HG03175 (cell line): ENCODE measurements at regions not wholly inside any gene's neighbourhood (a gene's known extent, or its start where the extent isn't known, plus 50 kb on each side); places are given as distances from the start of the nearest gene placed in this dataset.
"Not testable (repeated sequence)": the region's sequence is repeated elsewhere in the genome, so short reads cannot be mapped to it uniquely, and the experiment has no call there.

ENCODE experiments used
- ATAC-seq: cut with Tn5 transposase; IDR thresholded peaks from one replicate; pipeline ENCODE4 v1.9.1; 2021; ENCODE audit warnings: mild to moderate bottlenecking, moderate library complexity; ENCODE audit not compliant: unreplicated experiment

DNA sequence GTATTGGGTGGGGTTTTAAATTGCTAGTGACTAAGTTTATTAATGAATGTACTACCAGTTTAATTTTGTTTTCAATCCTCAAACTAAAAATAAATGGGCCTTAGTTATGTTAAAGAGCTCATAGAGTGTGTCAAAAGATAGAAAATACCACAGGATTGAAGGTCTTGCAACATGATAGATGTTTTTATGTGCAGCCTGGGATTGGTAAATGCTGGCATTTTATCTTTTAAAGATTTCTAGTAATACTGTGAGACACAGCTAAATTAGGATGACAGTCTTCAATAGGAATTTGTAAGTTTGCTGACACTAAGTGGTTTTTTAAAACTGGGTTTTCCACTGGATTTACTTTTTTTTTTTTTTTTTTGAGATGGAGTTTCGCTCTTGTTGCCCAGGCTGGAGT lies 122.3 kb downstream of the HAUS1 start:
- no peak for ATAC-seq

DNA sequence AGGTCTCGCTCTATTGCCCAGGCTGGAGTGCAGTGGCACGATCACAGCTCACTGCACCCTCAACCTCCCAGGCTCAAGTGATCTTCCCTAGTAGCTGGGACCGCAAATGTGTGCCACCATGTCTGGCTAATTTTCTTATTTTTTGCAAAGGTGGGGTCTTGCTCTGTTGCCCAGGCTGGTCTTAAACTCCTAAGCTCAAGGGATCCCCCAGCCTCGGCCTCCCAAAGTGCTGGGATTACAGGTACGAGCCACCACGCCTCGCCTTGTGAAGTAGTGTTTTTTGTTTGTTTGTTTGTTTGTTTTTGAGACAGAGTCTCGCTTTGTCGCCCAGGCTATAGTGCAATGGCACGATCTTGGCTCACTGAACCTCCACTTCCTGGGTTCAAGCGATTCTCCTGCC lies 125.5 kb downstream of the HAUS1 start:
- not testable (repeated sequence) for ATAC-seq

DNA sequence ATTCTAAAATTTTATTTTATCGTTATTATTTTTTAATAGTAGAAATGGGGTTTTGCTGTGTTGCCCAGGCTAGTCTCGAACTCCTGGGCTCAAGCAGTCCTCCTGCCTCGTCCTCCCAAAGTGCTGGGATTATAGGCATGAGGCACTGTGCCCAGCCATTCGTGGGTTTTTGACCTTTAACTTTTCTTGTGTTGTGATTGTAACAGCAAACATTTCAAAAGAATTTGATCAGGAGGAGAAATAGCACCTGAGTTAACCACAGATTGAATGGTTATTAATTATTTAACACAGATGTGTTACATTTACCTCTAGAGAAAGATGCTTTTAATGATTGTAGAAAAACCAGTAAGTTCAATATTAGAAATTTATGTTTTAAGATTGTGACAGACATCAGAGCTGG lies 132.0 kb downstream of the HAUS1 start:
- ATAC-seq = no peak

DNA sequence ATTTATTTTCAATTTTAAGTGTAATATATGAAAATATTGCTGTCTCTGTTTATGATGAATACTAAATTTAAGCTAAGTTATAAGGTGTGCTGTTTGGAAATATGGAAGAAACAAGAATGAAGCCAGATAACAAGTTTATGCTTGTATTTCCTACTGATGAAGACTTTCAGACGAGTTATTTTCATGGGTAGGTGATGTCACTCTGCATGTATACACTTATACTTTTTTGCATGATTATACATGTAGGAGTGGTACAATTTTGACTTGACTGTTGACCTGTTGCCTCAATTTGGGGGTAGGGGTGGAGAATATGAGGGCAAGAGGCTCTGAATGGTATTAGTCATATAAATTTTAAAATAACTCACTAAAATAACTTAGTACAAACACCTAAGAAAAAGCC lies 133.7 kb downstream of the HAUS1 start:
- ATAC-seq = no peak

DNA sequence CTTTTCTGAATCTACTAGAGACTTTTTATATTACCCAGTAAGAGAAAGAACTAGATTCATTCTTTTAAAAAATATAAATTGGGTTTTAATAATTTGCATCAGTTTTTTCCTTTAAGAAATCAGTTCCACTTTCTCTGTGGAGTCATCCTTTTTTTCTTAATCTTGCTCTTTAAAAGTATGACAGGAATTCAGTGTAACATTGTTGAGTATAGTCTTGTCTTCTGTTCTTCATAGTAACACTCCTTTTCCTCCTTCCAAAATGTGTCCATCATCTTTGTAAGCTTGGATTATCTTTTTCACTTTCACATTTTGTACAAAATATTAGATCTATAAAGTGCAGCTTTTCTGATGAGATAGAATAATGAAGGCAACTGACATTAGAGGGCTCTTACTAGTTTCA lies 135.4 kb downstream of the HAUS1 start:
- ATAC-seq = no peak

DNA sequence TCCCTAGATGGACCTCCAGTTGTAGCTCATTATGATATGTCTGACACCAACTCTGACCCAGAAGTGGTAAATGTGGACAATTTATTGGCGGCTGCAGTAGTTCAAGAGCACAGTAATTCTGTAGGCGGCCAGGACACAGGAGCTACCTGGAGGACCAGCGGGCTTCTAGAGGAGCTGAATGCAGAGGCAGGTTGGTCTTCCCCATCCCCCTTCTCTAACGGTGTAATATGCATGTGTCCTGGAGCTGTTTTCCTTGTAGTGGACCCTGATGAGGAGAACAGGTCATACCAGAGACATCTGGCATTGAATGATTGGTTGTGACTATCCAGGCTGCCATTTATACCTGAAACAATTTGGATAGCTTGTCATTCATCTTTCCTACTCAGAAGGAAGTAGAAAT lies 135.8 kb downstream of the HAUS1 start:
- no peak for ATAC-seq

DNA sequence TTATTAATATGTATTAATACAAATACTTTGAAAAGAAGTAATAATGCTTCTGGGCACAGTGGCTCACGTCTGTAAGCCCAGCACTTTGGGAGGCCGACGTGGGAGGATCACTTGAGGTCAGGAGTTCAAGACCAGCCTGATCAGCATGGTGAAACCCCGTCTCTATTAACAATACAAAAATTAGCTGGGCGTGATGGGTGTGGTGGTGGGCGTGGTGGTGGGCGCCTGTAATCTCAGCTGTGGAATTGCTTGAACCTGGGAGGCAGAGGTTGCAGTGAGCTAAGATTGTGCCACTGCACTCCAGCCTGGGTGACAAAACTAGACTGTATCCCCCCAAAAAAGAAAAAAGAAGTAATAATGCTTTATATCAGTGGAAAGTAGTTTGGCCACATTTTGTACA lies 137.2 kb downstream of the HAUS1 start:
- not testable (repeated sequence) for ATAC-seq

DNA sequence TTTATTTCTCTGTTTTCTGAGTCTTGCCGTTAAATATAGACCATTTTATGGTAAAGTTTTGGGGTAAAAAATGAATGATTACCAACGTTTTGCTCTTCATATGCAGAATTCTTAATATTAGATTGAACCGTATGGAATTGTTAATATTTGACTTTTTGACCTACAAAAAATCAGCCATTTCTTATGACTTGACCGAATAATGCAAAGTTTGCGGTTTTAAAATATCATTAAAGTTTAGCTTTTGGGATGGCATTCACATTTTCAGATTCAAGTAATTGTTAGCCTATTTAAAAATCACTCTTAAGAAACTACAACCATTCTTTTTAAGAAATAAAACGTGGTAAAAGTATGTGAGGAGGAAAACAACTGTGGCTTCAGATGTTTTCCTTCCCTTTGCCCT lies 138.0 kb downstream of the HAUS1 start:
- no peak for ATAC-seq

DNA sequence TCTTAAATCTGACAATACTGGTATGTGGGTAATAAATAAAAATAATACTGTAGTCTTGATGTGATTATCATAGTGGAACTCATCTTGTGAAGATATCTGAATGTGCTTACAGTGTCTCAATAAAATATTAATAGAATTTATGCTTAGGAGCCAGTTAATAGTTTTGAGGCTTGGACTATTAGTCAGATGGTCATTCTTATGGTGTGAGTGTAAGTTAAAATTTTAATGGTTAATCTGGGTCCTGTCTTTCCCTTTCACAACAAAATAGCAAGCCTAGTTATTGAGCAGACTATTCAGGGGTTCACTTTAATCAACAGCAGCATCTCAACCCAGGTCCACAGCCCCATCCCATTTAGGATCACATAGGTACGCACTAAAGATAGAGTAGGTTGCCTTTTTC lies 138.9 kb downstream of the HAUS1 start:
- no peak for ATAC-seq

DNA sequence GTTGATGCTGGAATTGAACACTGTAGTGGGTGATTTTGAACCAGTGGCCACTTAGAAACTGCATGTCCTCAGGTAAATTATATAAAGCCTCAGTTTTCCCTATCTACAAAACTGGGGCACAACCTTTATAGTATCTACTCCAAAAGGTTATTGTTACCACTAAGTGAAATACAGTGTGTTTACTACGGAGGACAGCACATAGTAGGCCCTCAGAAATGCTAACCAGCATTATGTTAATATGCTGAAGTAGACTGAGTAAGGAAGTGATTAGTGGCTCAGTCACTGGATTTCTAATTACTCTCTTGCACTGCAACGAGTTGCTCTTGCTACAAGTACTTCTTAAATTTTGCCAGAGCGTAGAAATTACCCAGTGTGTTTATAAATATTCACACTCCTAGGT lies 139.5 kb downstream of the HAUS1 start:
- ATAC-seq = no peak

DNA sequence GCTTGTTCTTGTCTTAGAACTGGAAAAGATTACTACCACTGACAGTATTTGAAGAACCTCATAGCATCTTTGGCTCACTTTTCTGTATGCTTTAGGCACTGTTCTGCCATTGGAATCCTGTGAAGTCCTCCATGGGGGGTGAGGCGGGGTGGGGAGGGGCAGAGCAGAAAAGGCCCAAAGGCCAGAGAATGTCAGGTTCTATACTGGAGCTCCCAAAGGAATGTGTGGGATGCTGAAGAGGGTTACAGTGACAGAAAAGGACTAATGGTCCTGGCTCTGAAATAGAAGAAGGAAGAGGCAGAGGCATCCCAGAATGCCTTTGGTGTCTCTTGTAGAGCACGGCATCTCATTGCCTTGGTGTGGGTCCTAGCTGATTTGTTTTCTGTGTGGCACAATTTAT lies 141.9 kb downstream of the HAUS1 start:
- no peak for ATAC-seq

DNA sequence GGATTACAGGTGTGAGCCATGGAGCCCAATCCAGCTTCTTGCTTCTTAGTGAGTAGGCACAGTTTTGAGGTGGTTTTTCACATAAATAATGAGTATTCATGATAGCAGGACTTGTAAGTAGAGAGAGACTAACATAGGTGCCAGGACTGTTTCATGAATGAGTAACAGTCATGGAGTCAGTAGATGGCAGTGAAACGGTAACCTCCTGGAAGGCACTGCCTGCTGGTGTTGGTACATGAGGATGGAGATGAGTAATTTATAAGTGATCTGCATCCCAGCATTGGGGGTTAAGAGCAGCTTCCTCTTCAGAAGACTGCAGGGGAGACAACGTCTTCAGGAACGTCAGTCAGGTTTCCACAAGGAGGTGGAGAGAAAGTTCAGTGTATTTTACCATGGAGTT lies 143.8 kb downstream of the HAUS1 start:
- ATAC-seq = no peak

DNA sequence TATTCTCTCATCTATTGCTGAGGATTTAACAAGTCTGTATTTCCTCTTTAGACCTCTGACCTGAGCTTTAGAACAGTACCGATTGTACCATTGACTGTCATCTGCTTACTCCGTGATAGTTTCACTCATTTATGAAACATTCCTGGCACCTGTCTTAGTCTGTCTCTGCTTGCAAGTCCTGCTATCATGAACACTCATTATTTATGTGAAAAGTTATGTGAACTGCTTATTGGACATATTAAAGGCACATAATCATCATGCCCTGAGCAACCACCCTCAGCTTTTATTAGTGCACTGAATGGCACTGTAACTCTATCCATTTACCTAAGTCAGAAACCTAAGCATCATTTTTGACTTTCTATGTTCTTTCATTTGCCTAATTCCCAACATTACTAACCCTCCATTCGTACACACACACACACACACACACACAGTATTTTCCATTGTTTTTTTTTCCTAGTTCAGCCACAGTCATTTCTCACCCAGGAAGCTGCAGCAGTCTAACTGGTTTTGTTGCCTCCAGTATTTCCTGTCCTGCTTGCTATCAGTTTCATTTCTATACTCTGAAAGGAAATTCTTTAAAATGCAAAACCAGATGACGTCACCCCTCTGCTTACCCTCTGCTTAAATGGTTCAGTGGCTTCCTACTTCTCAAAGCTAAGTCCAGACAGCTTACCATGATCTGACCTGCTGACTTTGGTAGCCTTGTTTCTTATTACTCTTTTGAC lies 146.1 kb downstream of the HAUS1 start:
- ATAC-seq = peak; percentile 99

DNA sequence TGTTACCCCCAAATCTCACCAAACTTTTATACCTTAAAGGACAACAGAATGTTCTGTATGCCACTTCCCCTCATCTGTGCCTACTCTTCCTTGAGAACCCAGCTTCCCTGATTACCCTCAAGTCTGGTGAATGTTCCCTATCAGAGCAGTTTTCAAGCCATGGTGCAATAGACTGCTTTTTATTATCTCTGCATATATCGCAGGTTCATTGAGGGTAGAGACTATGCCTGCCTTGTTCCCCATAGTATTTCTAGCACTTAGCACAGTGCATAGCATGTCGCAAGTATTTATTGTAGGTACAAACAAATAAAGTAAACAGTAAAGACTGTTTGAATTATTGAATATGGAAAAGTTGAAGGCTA lies 146.6 kb downstream of the HAUS1 start:
- peak; percentile 23 for ATAC-seq

DNA sequence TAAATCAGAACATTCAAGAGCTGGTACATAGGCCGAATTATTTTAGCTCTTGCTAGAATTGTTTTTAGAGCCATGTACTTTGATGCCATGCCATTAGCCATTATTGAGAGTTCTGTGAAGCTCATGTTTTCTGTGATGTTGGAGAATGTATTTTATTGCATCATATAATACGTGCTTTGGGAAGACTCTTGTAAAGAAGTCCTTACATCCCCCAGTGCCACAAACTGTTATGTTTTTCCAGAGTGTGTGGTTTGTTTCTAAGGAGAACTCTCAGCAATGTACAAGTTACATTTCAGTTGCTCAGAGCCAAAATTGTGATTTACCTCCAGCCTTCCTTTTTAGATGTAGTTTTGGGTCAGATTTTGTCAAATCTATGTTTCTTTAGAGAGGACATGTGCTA lies 148.6 kb downstream of the HAUS1 start:
- no peak for ATAC-seq

DNA sequence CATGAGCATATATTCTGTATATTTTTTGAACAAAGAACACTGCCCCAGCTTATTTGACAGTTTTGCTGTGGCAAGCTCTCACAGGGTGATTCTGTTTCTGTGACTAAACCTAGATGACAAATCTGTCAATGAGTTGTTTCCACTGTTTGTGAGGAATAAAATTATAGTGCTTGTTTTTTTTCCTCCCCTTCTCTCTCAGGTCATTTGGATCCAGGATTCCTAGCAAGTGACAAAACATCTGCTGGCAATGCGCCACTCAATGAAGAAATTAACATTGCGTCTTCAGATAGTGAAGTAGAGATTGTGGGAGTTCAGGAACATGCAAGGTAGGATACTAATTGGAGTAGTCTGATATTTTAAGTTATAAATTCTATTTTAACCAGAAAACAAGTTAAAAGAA lies 149.3 kb downstream of the HAUS1 start:
- ATAC-seq = no peak

DNA sequence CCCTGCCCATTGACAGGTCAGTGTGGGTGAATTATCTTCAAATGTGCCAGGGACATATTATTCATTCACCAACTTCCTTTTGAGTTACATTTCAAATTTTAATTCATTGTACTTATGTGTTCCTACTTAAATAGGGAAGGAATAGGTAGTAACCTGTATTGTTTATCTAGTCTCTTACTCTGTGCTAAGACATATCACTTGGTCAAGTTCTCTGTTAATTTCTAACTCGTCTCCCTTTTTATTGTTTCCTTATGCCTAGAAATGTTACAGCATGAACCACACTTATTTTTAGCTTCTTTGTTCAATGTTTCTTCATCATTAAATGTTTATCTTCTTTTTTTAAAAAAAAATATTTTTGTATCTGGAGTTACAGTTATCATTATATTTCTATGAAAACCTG lies 151.9 kb downstream of the HAUS1 start:
- no peak for ATAC-seq

DNA sequence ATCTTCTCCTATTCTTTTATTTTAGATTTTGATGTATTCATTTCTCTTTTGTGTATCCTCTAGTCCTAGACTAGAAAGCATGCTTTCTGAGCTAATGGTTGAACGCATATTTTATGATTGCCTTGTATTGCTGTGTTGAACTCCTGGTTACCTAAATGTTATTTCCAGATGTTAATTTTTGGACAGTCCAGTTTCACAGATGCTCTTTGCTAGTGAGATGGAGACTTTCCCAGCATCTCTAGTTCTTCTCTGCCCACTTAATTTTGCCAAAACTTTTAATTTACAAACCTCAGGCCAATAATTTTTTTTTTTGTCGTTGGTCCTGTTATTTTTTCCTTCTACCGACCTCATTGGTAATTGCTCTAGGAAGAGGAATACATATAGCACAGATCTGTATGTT lies 153.2 kb downstream of the HAUS1 start:
- ATAC-seq = no peak

DNA sequence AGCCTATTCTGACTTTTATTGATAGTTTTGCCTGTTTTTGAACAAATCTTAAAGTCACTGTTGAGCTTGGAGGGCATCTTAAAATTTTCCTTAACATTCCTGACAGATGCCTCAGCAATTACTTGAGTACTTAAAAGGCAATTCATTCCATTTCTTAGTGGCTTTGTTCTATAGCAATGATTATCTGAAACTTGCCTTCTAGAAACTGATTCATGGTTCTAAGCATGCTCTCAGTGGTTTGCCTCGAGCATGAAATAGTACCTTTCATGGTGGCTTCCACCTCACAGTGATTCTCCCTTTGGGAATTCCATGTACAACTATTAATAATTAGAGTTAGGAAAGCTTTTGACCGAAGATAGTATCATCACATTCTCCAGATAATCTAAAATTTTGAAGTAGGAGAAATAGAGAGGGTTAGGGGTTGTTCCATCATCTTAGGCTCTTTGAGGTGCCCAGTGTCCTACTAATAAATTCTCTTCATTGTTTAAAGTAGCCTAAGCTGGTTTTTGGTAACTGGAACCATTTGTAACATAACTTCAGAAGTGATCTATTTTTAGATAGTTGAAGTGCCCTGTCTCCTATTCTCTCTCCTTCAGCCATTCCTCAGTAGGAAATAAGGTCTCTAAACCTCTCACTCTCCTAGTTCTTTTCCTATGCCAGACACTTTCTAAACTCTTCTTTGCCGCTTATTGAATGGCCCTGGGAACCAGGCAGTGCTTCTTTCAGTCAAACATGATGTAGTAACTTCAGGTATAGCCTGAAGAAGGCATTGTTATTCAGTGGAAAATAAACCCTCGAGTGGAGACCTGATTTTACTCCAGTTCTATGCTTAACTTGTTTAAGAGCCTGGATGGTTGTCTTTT lies 156.1 kb downstream of the HAUS1 start:
- no peak for ATAC-seq

DNA sequence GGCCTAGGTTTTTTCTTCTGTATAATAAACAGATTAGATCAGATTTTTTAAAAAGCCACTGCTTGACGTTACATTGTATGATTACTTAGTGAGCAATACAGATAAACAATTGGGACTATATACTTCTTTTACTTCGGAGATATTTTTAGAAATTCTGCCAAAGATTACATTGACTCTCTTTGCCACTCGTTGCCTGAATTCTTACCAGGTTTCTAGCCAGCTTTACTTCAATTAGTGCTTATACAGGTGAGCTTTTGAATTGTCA lies 156.6 kb downstream of the HAUS1 start:
- ATAC-seq = no peak

DNA sequence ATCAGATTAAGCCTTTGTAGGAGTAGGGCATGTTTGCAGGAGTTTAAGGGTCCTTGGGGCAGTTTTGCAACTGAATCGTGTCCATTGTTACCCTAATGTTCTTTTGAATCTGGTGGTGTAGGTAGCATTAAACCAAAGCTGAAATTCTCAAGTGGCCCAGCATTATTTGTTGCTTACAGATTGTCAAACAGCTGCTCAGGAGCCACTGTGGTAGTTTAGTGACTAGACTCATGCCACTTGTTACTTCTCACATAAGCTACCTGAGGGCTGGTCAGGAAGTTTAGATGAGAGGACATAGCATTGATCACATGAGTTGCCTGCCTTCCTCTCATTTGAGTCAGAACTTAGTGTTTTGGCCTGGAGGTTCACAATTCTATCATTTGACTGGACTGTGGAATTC lies 157.6 kb downstream of the HAUS1 start:
- no peak for ATAC-seq

DNA sequence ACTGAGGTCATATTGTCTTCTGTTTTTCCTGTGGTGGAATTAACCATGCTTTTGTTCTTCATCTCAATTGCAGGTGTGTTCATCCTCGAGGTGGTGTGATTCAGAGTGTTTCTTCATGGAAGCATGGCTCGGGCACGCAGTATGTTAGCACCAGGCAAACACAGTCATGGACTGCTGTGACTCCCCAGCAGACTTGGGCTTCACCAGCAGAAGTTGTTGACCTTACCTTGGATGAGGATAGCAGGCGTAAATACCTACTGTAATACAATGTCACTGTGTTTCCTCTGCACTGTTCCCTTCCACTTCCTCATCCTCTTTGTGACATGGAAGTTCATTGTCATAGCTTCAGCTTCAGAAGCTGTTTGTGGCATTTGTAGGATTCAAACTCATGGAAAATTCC lies 158.7 kb downstream of the HAUS1 start:
- ATAC-seq = no peak

DNA sequence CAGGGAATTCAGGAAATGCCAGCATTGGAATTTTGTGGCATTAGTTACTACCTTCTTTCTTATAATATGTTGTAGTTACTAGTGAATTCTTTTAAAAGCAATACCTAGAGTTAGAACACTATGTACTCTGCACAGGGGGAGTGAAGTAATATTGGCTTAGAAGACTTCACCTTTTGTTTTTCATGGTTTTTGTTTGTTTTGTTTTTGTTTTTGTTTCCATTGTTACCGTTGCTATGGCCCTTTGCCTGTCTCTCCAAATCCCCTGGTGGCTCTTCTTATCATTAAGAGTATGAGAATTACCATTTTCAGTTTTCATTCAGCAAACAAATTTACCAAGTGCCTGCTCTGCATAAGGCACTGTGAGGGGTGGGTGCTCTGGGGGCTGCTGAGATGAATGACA lies 160.1 kb downstream of the HAUS1 start:
- ATAC-seq = peak; percentile 64
